Trophoblast cell (in vitro differentiated cells and primary cell): ENCODE measurements at regions not wholly inside any gene's neighbourhood (a gene's known extent, or its start where the extent isn't known, plus 50 kb on each side); places are given as distances from the start of the nearest gene placed in this dataset.

Source experiments
- DNase-seq, 2 donors: peaks; one replicate each; pipeline ENCODE4 v3.0.0-alpha.2; 2016
- H2AFZ ChIP-seq: 2 replicates; pipeline ENCODE4 v1.6.1; 2013; ENCODE audit warnings: low read length, moderate library complexity, mild to moderate bottlenecking; ENCODE audit not compliant: insufficient read depth, poor library complexity
- H2AK5ac ChIP-seq: 2 replicates; pipeline ENCODE4 v1.6.1; 2013; ENCODE audit warnings: mild to moderate bottlenecking, low read length
- H2BK120ac ChIP-seq: 2 replicates; pipeline ENCODE4 v1.6.1; 2013; ENCODE audit warnings: low read length, mild to moderate bottlenecking, moderate library complexity; ENCODE audit not compliant: insufficient read depth, poor library complexity
- H2BK12ac ChIP-seq: 2 replicates; pipeline ENCODE4 v1.6.1; 2013; ENCODE audit warnings: mild to moderate bottlenecking, low read length, moderate library complexity
- H2BK5ac ChIP-seq: 2 replicates; pipeline ENCODE4 v1.6.1; 2013; ENCODE audit warnings: low read length, low read depth, moderate library complexity, mild to moderate bottlenecking; ENCODE audit not compliant: poor library complexity
- H3K14ac ChIP-seq: 2 replicates; pipeline ENCODE4 v1.6.1; 2013; ENCODE audit warnings: mild to moderate bottlenecking, low read length
- H3K18ac ChIP-seq: 2 replicates; pipeline ENCODE4 v1.6.1; 2013; ENCODE audit warnings: mild to moderate bottlenecking, low read length
- H3K23ac ChIP-seq: 2 replicates; pipeline ENCODE4 v1.6.1; 2013; ENCODE audit warnings: low read length
- H3K27ac ChIP-seq: 2 replicates; pipeline ENCODE4 v1.5.1; 2013; ENCODE audit warnings: low read depth, mild to moderate bottlenecking, inconsistent platforms, low read length, moderate library complexity
- H3K27me3 ChIP-seq: 2 replicates; pipeline ENCODE4 v1.6.1; 2013; ENCODE audit warnings: inconsistent platforms, mild to moderate bottlenecking, low read length, moderate library complexity; ENCODE audit not compliant: insufficient read depth
- H3K36me3 ChIP-seq, 2 experiments: 1 replicate in 1 of 2; 2 replicates in 1 of 2; pipeline ENCODE4 v1.6.1; 2013; ENCODE audit warnings: low read length in 2 of 2, mild to moderate bottlenecking in 2 of 2, moderate library complexity in 1 of 2; ENCODE audit not compliant: insufficient read depth in 2 of 2, control insufficient read depth in 1 of 2
- H3K4ac ChIP-seq: 2 replicates; pipeline ENCODE4 v1.6.1; 2013; ENCODE audit warnings: low read depth, mild to moderate bottlenecking, low read length, moderate library complexity
- H3K4me1 ChIP-seq, 2 experiments: 1 replicate in 1 of 2; 2 replicates in 1 of 2; pipeline ENCODE4 v1.6.1; 2013; ENCODE audit warnings: low read length in 2 of 2, mild to moderate bottlenecking in 2 of 2, moderate library complexity in 1 of 2; ENCODE audit not compliant: insufficient read depth in 2 of 2, control insufficient read depth in 1 of 2
- H3K4me2 ChIP-seq: 2 replicates; pipeline ENCODE4 v1.6.1; 2013; ENCODE audit warnings: inconsistent platforms, mild to moderate bottlenecking, low read length, moderate library complexity
- H3K4me3 ChIP-seq: 2 replicates; pipeline ENCODE4 v1.5.1; 2013; ENCODE audit warnings: mild to moderate bottlenecking, low read depth, low read length, inconsistent platforms
- H3K79me1 ChIP-seq: one replicate; pipeline ENCODE4 v1.6.1; 2013; ENCODE audit warnings: low read length
- H3K79me2 ChIP-seq: 2 replicates; pipeline ENCODE4 v1.6.1; 2013; ENCODE audit warnings: low read length, mild to moderate bottlenecking; ENCODE audit not compliant: control insufficient read depth, insufficient read depth, poor library complexity
- H3K9ac ChIP-seq: 2 replicates; pipeline ENCODE4 v1.6.1; 2013; ENCODE audit warnings: mild to moderate bottlenecking, low read length
- H3K9me3 ChIP-seq: 2 replicates; pipeline ENCODE4 v1.6.1; 2013; ENCODE audit warnings: low read depth, mild to moderate bottlenecking, control low read depth, inconsistent platforms, low read length; ENCODE audit not compliant: insufficient read depth
- H4K12ac ChIP-seq: 2 replicates; pipeline ENCODE4 v1.6.1; 2013; ENCODE audit warnings: low read depth, mild to moderate bottlenecking, low read length, moderate library complexity
- H4K8ac ChIP-seq: 2 replicates; pipeline ENCODE4 v1.6.1; 2013; ENCODE audit warnings: low read depth, mild to moderate bottlenecking, low read length, moderate library complexity
- H4K91ac ChIP-seq: one replicate; pipeline ENCODE4 v1.6.1; 2013; ENCODE audit warnings: low read depth, mild to moderate bottlenecking, low read length, moderate library complexity
- WGBS: extraction: QIAGEN DNeasy Blood & Tissue Kit; methylation state at CpG from one replicate; pipeline ENCODE4 v1.1.7; 2013; ENCODE audit warnings: missing lambda C conversion rate; ENCODE audit not compliant: insufficient read length, insufficient coverage; ENCODE audit errors: extremely low coverage; 5-methylcytosine and 5-hydroxymethylcytosine counted together

- WGBS: no CpG with 5 or more reads among the region's 7 CpGs
These were observed 108.6 kb upstream of the CSF3R start for GRCh38 chr1:36591278-36591677.

DNA sequence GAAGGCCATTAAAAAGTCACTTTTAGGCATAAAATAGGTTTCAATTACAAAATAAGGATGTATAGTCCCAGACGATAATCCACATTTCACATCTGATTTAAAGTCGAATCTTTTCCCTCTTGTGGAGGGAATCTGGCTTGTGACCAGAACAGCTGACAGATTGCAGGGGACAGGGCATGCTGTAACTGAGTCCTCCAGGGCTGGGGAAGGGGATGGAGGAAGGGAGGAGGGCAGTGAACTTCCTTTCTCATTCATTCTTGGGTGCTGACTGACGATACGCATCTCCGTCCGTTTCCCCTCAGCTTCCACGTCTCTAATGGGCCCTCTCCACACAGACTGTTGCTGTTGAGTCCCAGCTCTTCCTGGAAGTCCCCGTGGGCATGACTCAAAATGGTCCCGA, 108.1 kb upstream of the CSF3R start:
- Histone ChIP-seq H2BK5ac (no peak overlapping the region), H3K9me3 (peaks cover 1% of the 10 kb centered on the region), H2AK5ac (no peak overlapping the region), H2BK12ac (no peak overlapping the region), H3K27ac (no peak overlapping the region), H3K4me3 (no peak overlapping the region), H3K4ac (no peak overlapping the region), H4K12ac (no peak overlapping the region), H4K91ac (no peak overlapping the region), H3K23ac (no peak overlapping the region), H3K4me1 (no peaks in the 10 kb centered on the region), H3K79me1 (no peaks in the 10 kb centered on the region), H2BK120ac (no peak overlapping the region), H3K9ac (no peak overlapping the region), H3K4me2 (no peak overlapping the region), H3K36me3 (no peaks in the 10 kb centered on the region), H4K8ac (no peak overlapping the region), H3K79me2 (no peaks in the 10 kb centered on the region), H3K14ac (no peak overlapping the region), H2AFZ (no peak overlapping the region), H3K27me3 (no peaks in the 10 kb centered on the region), H3K18ac (no peak overlapping the region)
- no peak for DNase-seq
- no CpG with 5 or more reads among the region's 9 CpGs for WGBS

More at GRCh38 chr1:36591278-36591677, 108.6 kb upstream of the CSF3R start:
- Histone ChIP-seq H3K9me3 (peaks cover 1% of the 10 kb centered on the region), H2BK120ac (no peak overlapping the region), H3K4ac (no peak overlapping the region), H3K23ac (no peak overlapping the region), H3K4me2 (no peak overlapping the region), H3K4me1 (no peaks in the 10 kb centered on the region), H2AK5ac (no peak overlapping the region), H3K27ac (no peak overlapping the region), H2BK12ac (no peak overlapping the region), H3K36me3 (no peaks in the 10 kb centered on the region), H3K9ac (no peak overlapping the region), H2AFZ (no peak overlapping the region), H3K27me3 (no peaks in the 10 kb centered on the region), H2BK5ac (no peak overlapping the region), H3K18ac (no peak overlapping the region), H3K14ac (no peak overlapping the region), H3K79me2 (no peaks in the 10 kb centered on the region), H4K91ac (no peak overlapping the region), H3K79me1 (no peaks in the 10 kb centered on the region), H3K4me3 (no peak overlapping the region), H4K12ac (no peak overlapping the region), H4K8ac (no peak overlapping the region)
- DNase-seq: no peak

DNA sequence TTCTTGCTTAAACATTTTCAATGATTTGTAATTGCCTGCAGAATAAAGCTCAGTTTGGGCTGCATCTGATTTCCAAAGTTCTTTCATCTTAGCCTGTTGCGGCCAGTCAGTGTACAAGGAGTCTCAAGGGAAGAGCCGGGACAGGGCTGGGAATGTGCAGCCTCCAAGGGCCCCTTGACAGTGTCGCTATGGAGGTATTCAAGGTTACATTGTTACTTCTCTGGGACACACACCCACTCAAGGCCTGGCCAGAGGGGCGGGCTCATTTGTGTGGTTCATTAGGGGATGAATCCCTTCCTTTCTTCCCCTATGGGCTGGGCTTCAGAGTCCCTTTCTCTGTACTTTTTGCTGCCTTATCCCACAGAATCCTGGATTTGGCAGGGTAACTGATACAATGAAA, 107.6 kb upstream of the CSF3R start:
- no peaks in the 10 kb centered on the region for H3K27me3 ChIP-seq
- no peaks in the 10 kb centered on the region for H3K36me3 ChIP-seq
- no peak overlapping the region for H4K12ac ChIP-seq
- H3K4ac ChIP-seq: no peak overlapping the region
- H4K91ac ChIP-seq: no peak overlapping the region
- no peak overlapping the region for H3K27ac ChIP-seq
- no peak overlapping the region for H2AFZ ChIP-seq
- H3K23ac ChIP-seq: no peak overlapping the region
- peaks cover 1% of the 10 kb centered on the region for H3K9me3 ChIP-seq
- H2BK5ac ChIP-seq: no peak overlapping the region
- H2AK5ac ChIP-seq: no peak overlapping the region
- H2BK120ac ChIP-seq: no peak overlapping the region
- no peak overlapping the region for H3K4me3 ChIP-seq
- no peaks in the 10 kb centered on the region for H3K79me2 ChIP-seq
- H3K9ac ChIP-seq: no peak overlapping the region
- no peak overlapping the region for H4K8ac ChIP-seq
- no CpG with 5 or more reads among the region's 4 CpGs for WGBS
- DNase-seq: no peak
- no peak overlapping the region for H3K4me2 ChIP-seq
- no peak overlapping the region for H2BK12ac ChIP-seq
- H3K79me1 ChIP-seq: no peaks in the 10 kb centered on the region
- no peaks in the 10 kb centered on the region for H3K4me1 ChIP-seq
- H3K14ac ChIP-seq: no peak overlapping the region
- no peak overlapping the region for H3K18ac ChIP-seq

DNA sequence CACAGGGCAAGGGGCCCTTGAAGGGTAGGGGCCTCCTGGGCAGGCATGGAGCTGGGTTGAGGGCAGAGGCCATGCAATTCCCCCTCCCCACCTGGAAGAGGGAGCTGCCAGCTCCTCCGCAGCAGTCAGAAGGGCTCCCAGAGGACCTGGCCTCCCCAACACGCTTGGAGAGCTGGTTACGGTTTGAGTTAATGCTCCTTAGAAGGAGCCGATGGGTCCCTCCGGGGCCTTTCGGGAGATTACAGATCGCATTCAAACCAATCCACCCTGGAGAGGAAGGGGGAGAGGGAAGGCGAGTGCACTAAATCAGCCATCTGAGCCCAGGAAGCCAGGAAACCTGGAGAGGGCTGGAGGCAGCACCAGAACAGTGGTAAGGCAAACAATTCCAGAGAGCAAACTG, 106.3 kb upstream of the CSF3R start:
- Histone ChIP-seq H3K4ac (no peak overlapping the region), H3K79me1 (no peaks in the 10 kb centered on the region), H3K9ac (no peak overlapping the region), H3K79me2 (no peaks in the 10 kb centered on the region), H3K36me3 (no peaks in the 10 kb centered on the region), H3K23ac (no peak overlapping the region), H2AFZ (no peak overlapping the region), H3K27me3 (no peaks in the 10 kb centered on the region), H2BK5ac (no peak overlapping the region), H4K8ac (no peak overlapping the region), H3K4me1 (no peaks in the 10 kb centered on the region), H3K4me3 (no peak overlapping the region), H3K27ac (no peak overlapping the region), H2BK120ac (no peak overlapping the region), H4K91ac (no peak overlapping the region), H3K14ac (no peak overlapping the region), H2BK12ac (no peak overlapping the region), H3K4me2 (no peak overlapping the region), H2AK5ac (no peak overlapping the region), H4K12ac (no peak overlapping the region), H3K9me3 (peaks cover 1% of the 10 kb centered on the region), H3K18ac (no peak overlapping the region)
- no peak for DNase-seq
- no CpG with 5 or more reads among the region's 8 CpGs for WGBS
